Endothelial cell of umbilical vein (primary cell): ENCODE measurements at regions not wholly inside any gene's neighbourhood (a gene's known extent, or its start where the extent isn't known, plus 50 kb on each side); places are given as distances from the start of the nearest gene placed in this dataset.

ENCODE experiments used
- BruUV-seq: library from RNA; stranded (reverse); fragments of 400-500 nt; replicated peaks from 2 replicates; lab custom pipeline; 2021; lab: Mats Ljungman, UMichigan
- CTCF ChIA-PET: fragments of 300-600, 350-600 bp; sonication (Branson Sonifier 250); formaldehyde crosslinking; loops from one replicate; lab custom pipeline; 2021; ENCODE audit warnings: antibody characterized with exemption, inconsistent platforms; lab: Charles Lee
- POLR2A ChIA-PET: fragments of 300-600, 350-600 bp; sonication (Branson Sonifier 250); formaldehyde crosslinking; loops from one replicate; lab custom pipeline; 2021; ENCODE audit warnings: antibody characterized with exemption, inconsistent platforms; lab: Charles Lee
- DNase-seq: peaks from one replicate; pipeline ENCODE4 v3.0.0-alpha.2; 2011; ENCODE audit warnings: low read depth, low spot score
- FAIRE-seq: peaks from 2 replicates; lab custom pipeline; 2011; peaks lifted over from hg19 to GRCh38; lab: Jason Lieb, UNC
- H2AFZ ChIP-seq: 2 replicates; pipeline ENCODE4 v1.6.0; 2012; ENCODE audit warnings: low read depth, low read length, control low read depth, inconsistent platforms
- H3K27ac ChIP-seq: 2 replicates; pipeline ENCODE4 v1.5.1; 2011; ENCODE audit warnings: low read depth, mild to moderate bottlenecking, control low read depth, low read length, moderate library complexity; ENCODE audit not compliant: insufficient read depth
- H3K27me3 ChIP-seq, 2 experiments: 2 replicates each; pipeline versions ENCODE4 v1.6.0 to v1.6.1; 2011; ENCODE audit warnings: low read length in 2 of 2, mixed read lengths in 1 of 2; ENCODE audit not compliant: control insufficient read depth in 2 of 2, insufficient read depth in 2 of 2
- H3K36me3 ChIP-seq, 2 experiments: 2 replicates in 1 of 2; 3 replicates in 1 of 2; pipeline ENCODE4 v1.5.1; 2011; ENCODE audit warnings: low read length in 2 of 2, mild to moderate bottlenecking in 1 of 2, moderate library complexity in 1 of 2; ENCODE audit not compliant: control insufficient read depth in 2 of 2, insufficient read depth in 2 of 2; ENCODE audit errors: extremely low read depth in 1 of 2
- H3K4me1 ChIP-seq: 3 replicates; pipeline ENCODE4 v1.5.1; 2011; ENCODE audit warnings: mild to moderate bottlenecking, low read length; ENCODE audit not compliant: control insufficient read depth, insufficient read depth; ENCODE audit errors: extremely low read depth
- H3K4me2 ChIP-seq: 2 replicates; pipeline ENCODE4 v1.6.1; 2011; ENCODE audit warnings: low read length, control low read depth, mixed read lengths; ENCODE audit not compliant: insufficient read depth
- H3K4me3 ChIP-seq, 3 experiments: fragments of 200-600 bp in 1 of 3; sonication (generic), shearing (Covaris generic) in 1 of 3; replicated peaks in 1 of 3; 2 replicates each; pipeline ENCODE4 v1.5.1; 2011 to 2016; ENCODE audit warnings: control low read depth in 3 of 3, low read length in 3 of 3, mild to moderate bottlenecking in 2 of 3, inconsistent platforms in 1 of 3, low read depth in 1 of 3, moderate library complexity in 1 of 3; ENCODE audit not compliant: insufficient read depth in 1 of 3
- H3K79me2 ChIP-seq: 2 replicates; pipeline ENCODE4 v1.6.0; 2012; ENCODE audit warnings: low read length, inconsistent platforms; ENCODE audit not compliant: control insufficient read depth, insufficient read depth
- H3K9ac ChIP-seq: replicated peaks from 2 replicates; pipeline ENCODE3; 2011; ENCODE audit warnings: low read length, control low read depth; ENCODE audit not compliant: insufficient read depth; ENCODE audit errors: extremely low read depth
- H3K9me1 ChIP-seq: replicated peaks from 3 replicates; pipeline ENCODE4 v1.6.0; 2011; ENCODE audit warnings: mild to moderate bottlenecking, low read length; ENCODE audit not compliant: control insufficient read depth, insufficient read depth; ENCODE audit errors: extremely low read depth
- H3K9me3 ChIP-seq: replicated peaks from 2 replicates; pipeline ENCODE4 v1.5.1; 2012; ENCODE audit warnings: low read length, inconsistent platforms; ENCODE audit not compliant: control insufficient read depth, insufficient read depth
- H4K20me1 ChIP-seq: replicated peaks from 2 replicates; pipeline ENCODE3; 2011; ENCODE audit warnings: mild to moderate bottlenecking, low read length; ENCODE audit not compliant: control insufficient read depth, insufficient read depth; ENCODE audit errors: extremely low read depth
- EZH2 ChIP-seq: IDR thresholded peaks from 2 replicates; pipeline ENCODE4 v1.6.1; 2012; ENCODE audit warnings: borderline replicate concordance, low read depth, mild to moderate bottlenecking, moderate library complexity, low read length, inconsistent platforms; ENCODE audit not compliant: severe bottlenecking
- FOS ChIP-seq: IDR thresholded peaks from 2 replicates; pipeline ENCODE4 v1.6.1; 2011; ENCODE audit warnings: mild to moderate bottlenecking, low read length, moderate library complexity, borderline replicate concordance; ENCODE audit not compliant: insufficient read depth
- GATA2 ChIP-seq: IDR thresholded peaks from 2 replicates; pipeline ENCODE4 v1.7.0; 2011; ENCODE audit warnings: low read depth, mild to moderate bottlenecking, moderate library complexity, mixed read lengths, low read length; ENCODE audit not compliant: insufficient read length, insufficient read depth
- JUN ChIP-seq: IDR thresholded peaks from 2 replicates; pipeline ENCODE4 v1.6.1; 2011; ENCODE audit warnings: borderline replicate concordance, low read depth; ENCODE audit not compliant: insufficient read length, insufficient read depth
- MYC ChIP-seq: IDR thresholded peaks from one replicate; pipeline ENCODE4 v1.6.1; 2011; ENCODE audit warnings: mild to moderate bottlenecking, low read depth, low read length
- POLR2A ChIP-seq: IDR thresholded peaks from 2 replicates; pipeline ENCODE4 v1.6.1; 2012; ENCODE audit warnings: low read depth, mild to moderate bottlenecking, control low read depth, low read length
- POLR2AphosphoS5 ChIP-seq: IDR thresholded peaks from 2 replicates; pipeline ENCODE4 v1.6.1; 2012; ENCODE audit warnings: low read depth, mild to moderate bottlenecking, control low read depth, low read length, moderate library complexity; ENCODE audit not compliant: insufficient read depth
- dilution Hi-C: fragments of 300-500 bp; cut with MboI; formaldehyde crosslinking; loops from one replicate; pipeline ENCODE4 v1.15.0; 2019; ENCODE audit warnings: low sequenced_read_pairs; ENCODE audit not compliant: extremely low pct_ligation_motif_present
- intact Hi-C: fragments of 100-400 bp; cut with micrococcal nuclease; formaldehyde crosslinking; loops from one replicate; pipeline ENCODE4 v1.10.0; 2022
- TF ChIP-seq, protein P1 (sequence below): IDR thresholded peaks from 2 replicates; pipeline ENCODE4 v1.6.1; 2011; ENCODE audit not compliant: insufficient read depth, insufficient read length
- TF ChIP-seq, protein P2 (sequence below), 2 donors: IDR thresholded peaks; 1 replicate in 1 of 2; 2 replicates in 1 of 2; pipeline ENCODE4 v1.5.1; 2011; ENCODE audit warnings: low read length in 2 of 2, mild to moderate bottlenecking in 2 of 2, moderate library complexity in 2 of 2, control low read depth in 1 of 2, inconsistent platforms in 1 of 2, low read depth in 1 of 2; ENCODE audit not compliant: insufficient read depth in 1 of 2; ENCODE audit errors: extremely low read depth in 1 of 2

DNA sequence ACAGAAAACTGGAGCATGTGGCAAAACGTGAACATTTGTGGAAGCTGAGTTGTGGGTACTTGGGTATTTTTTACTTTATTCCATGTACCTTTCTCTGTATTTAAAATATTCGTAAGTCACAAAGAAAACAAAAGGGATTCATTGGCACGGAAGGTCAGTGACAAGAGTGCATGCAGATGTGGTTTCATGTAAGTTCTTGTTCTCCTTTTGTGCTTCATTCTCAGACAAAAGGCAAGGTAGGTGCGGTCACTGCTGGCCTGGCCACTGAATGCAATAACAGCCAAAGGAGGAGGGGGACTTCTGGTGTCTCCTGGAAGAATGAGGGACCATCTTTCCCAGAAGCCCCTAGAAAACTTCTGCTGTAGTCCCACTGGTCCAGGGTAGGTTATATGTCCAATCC lies 200.0 kb upstream of the TOPAZ1 start:
- dilution Hi-C loops, result no loop called here
- H3K27ac ChIP-seq, result no peak overlapping the region
- intact Hi-C loops, result no loop called here
- POLR2A ChIA-PET, result no interaction called here
- H3K36me3 ChIP-seq, result no peaks in the 10 kb centered on the region
- TF ChIP-seq GATA2 (no peak), EZH2 (no peak), MYC (no peak), POLR2AphosphoS5 (no peak), JUN (no peak), FOS (no peak), POLR2A (no peak)
- TF ChIP-seq, protein P1, sequence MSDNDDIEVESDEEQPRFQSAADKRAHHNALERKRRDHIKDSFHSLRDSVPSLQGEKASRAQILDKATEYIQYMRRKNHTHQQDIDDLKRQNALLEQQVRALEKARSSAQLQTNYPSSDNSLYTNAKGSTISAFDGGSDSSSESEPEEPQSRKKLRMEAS, result no peak
- TF ChIP-seq, protein P2, sequence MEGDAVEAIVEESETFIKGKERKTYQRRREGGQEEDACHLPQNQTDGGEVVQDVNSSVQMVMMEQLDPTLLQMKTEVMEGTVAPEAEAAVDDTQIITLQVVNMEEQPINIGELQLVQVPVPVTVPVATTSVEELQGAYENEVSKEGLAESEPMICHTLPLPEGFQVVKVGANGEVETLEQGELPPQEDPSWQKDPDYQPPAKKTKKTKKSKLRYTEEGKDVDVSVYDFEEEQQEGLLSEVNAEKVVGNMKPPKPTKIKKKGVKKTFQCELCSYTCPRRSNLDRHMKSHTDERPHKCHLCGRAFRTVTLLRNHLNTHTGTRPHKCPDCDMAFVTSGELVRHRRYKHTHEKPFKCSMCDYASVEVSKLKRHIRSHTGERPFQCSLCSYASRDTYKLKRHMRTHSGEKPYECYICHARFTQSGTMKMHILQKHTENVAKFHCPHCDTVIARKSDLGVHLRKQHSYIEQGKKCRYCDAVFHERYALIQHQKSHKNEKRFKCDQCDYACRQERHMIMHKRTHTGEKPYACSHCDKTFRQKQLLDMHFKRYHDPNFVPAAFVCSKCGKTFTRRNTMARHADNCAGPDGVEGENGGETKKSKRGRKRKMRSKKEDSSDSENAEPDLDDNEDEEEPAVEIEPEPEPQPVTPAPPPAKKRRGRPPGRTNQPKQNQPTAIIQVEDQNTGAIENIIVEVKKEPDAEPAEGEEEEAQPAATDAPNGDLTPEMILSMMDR (IDR thresholded peaks at IDR 0.05; ENCODE audit: extremely low read depth in 1 of 2, insufficient read depth in 1 of 2, low read depth in 1 of 2, low read length in 2 of 2), result no peak
- no peak overlapping the region for H3K4me2 ChIP-seq
- DNase-seq (no peak), FAIRE-seq (no peak)
- no peaks in the 10 kb centered on the region for H4K20me1 ChIP-seq
- no peak overlapping the region for H3K4me3 ChIP-seq
- H3K79me2 ChIP-seq, result no peaks in the 10 kb centered on the region
- no peak overlapping the region for H2AFZ ChIP-seq
- H3K27me3 ChIP-seq, result no peaks in the 10 kb centered on the region
- no peaks in the 10 kb centered on the region for H3K9me1 ChIP-seq
- no peaks in the 10 kb centered on the region for H3K9me3 ChIP-seq
- no peak overlapping the region for H3K9ac ChIP-seq
- H3K4me1 ChIP-seq, result no peaks in the 10 kb centered on the region
- no TSS peak for BruUV-seq
- CTCF ChIA-PET, result no interaction called here
